ENCODE measurements at regions not wholly inside any gene's neighbourhood (a gene's known extent, or its start where the extent isn't known, plus 50 kb on each side); places are given as distances from the start of the nearest gene placed in this dataset.

- no peak for TF ChIP-seq TAF1 (IDR thresholded peaks at IDR 0.05; ENCODE audit: borderline replicate concordance, insufficient read depth, low read length)
- TF ChIP-seq POLR2AphosphoS5 (IDR thresholded peaks at IDR 0.05; ENCODE audit: low read depth, low read length): no peak
Observed at GRCh38 chr5:34583167-34583566, 73.0 kb upstream of the RAI14 start.
